Gastroesophageal sphincter (tissue), 4 donors: ENCODE measurements at regions not wholly inside any gene's neighbourhood (a gene's known extent, or its start where the extent isn't known, plus 50 kb on each side); places are given as distances from the start of the nearest gene placed in this dataset.
"Not testable (repeated sequence)": the region's sequence is repeated elsewhere in the genome, so short reads cannot be mapped to it uniquely, and the experiment has no call there.

Experiments
- ATAC-seq: fragments of 150-250 bp; one replicate; pipeline ENCODE4 v1.9.1; 2016; ENCODE audit warnings: mild to moderate bottlenecking, moderate library complexity
- H3K27ac ChIP-seq, 4 donors: fragments of 200-600 bp; sonication (generic) in 3 of 4; 1 replicate in 3 of 4; 2 replicates in 1 of 4; pipeline ENCODE4 v1.5.1; 2016 to 2019
- H3K27me3 ChIP-seq: fragments of 200-600 bp; sonication (generic); one replicate; pipeline ENCODE4 v1.5.1; 2019
- H3K36me3 ChIP-seq, 2 donors: fragments of 200-600 bp; sonication (generic); one replicate each; pipeline ENCODE4 v1.5.1; 2019; ENCODE audit warnings: control low read depth in 1 of 2
- H3K4me1 ChIP-seq, 3 donors: fragments of 200-600 bp; sonication (generic); 1 replicate in 2 of 3; 2 replicates in 1 of 3; pipeline ENCODE4 v1.5.1; 2016 to 2019; ENCODE audit warnings: control low read depth in 2 of 3
- H3K4me3 ChIP-seq, 2 donors: fragments of 200-600 bp; sonication (generic); one replicate each; pipeline ENCODE4 v1.5.1; 2019; ENCODE audit warnings: mild to moderate bottlenecking in 1 of 2, moderate library complexity in 1 of 2
- H3K9me3 ChIP-seq, 3 donors: fragments of 200-600 bp; sonication (generic); one replicate each; pipeline ENCODE4 v1.5.1; 2017 to 2019; ENCODE audit warnings: control low read depth in 2 of 3
- EP300 ChIP-seq: sonication (generic); formaldehyde crosslinking; IDR thresholded peaks from one replicate; pipeline ENCODE4 v1.6.1; 2017; ENCODE audit warnings: antibody characterized with exemption, mild to moderate bottlenecking
- POLR2A ChIP-seq, 2 donors: fragments of 450-650 bp; IDR thresholded peaks; one replicate each; pipeline ENCODE4 v1.6.1; 2017; ENCODE audit warnings: antibody characterized with exemption in 2 of 2, mild to moderate bottlenecking in 2 of 2, moderate library complexity in 1 of 2
- POLR2AphosphoS5 ChIP-seq: sonication (generic); formaldehyde crosslinking; IDR thresholded peaks from one replicate; pipeline ENCODE4 v1.6.1; 2017; ENCODE audit warnings: antibody characterized with exemption
- WGBS, 2 donors: methylation state at CpG; one replicate each; pipeline ENCODE4 v1.1.5; 2018; ENCODE audit warnings: low coverage in 1 of 2; 5-methylcytosine and 5-hydroxymethylcytosine counted together
- TF ChIP-seq, protein P1 (sequence below), 4 experiments: fragments of 200-600 bp in 2 of 4; fragments of 450-650 bp in 2 of 4; sonication (generic) in 1 of 4; IDR thresholded peaks; one replicate each; pipeline ENCODE4 v1.5.1; 2017 to 2019; ENCODE audit warnings: antibody characterized with exemption in 4 of 4, mild to moderate bottlenecking in 2 of 4, moderate library complexity in 2 of 4

- no peak overlapping the region for H3K27ac ChIP-seq
- H3K27me3 ChIP-seq: no peaks in the 10 kb centered on the region
- peaks cover 0 to 2% (median 0%) of the 10 kb centered on the region in 3 donors for H3K9me3 ChIP-seq
- H3K36me3 ChIP-seq: no peaks in the 10 kb centered on the region
- 0% methylated on average over 1 of the region's 1 CpG for WGBS, 2 donors
- no peak for TF ChIP-seq POLR2AphosphoS5
- TF ChIP-seq, protein P1, sequence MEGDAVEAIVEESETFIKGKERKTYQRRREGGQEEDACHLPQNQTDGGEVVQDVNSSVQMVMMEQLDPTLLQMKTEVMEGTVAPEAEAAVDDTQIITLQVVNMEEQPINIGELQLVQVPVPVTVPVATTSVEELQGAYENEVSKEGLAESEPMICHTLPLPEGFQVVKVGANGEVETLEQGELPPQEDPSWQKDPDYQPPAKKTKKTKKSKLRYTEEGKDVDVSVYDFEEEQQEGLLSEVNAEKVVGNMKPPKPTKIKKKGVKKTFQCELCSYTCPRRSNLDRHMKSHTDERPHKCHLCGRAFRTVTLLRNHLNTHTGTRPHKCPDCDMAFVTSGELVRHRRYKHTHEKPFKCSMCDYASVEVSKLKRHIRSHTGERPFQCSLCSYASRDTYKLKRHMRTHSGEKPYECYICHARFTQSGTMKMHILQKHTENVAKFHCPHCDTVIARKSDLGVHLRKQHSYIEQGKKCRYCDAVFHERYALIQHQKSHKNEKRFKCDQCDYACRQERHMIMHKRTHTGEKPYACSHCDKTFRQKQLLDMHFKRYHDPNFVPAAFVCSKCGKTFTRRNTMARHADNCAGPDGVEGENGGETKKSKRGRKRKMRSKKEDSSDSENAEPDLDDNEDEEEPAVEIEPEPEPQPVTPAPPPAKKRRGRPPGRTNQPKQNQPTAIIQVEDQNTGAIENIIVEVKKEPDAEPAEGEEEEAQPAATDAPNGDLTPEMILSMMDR (IDR thresholded peaks at IDR 0.05): peak in 1 of 4 experiments; percentile 19
- H3K4me3 ChIP-seq: no peak overlapping the region
- H3K4me1 ChIP-seq: no peaks in the 10 kb centered on the region
- no peak for ATAC-seq
These were observed 351.2 kb downstream of the RAP2B start for GRCh38 chr3:153513236-153513635.

DNA sequence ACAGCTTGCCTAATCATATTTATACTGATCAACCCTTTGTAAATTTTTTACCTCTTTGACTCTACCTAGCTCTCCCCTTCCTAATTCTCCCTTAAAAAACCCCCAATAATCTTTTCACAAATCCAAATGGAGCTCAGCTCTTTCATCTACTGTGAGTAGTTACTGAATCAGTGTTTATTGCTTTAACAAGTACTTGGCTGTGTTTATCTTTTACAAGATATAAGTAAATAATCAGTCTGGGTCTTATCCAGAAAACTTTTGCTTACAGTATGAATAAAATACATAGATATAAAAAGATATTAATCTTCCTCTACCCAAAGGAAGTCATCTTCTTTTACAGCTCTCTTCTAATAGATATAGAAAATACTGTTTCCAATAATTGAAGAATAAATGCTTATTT is 366.4 kb downstream of the RAP2B start:
- Histone ChIP-seq H3K9me3 (peaks cover 0 to 15% (median 0%) of the 10 kb centered on the region in 3 donors), H3K27ac (no peak overlapping the region), H3K27me3 (no peaks in the 10 kb centered on the region), H3K36me3 (no peaks in the 10 kb centered on the region), H3K4me3 (no peak overlapping the region), H3K4me1 (no peaks in the 10 kb centered on the region)
- ATAC-seq: no peak
- no peak for TF ChIP-seq EP300

- 40 to 56% methylated on average over 1 of the region's 1 CpG for WGBS, 2 donors
- Histone ChIP-seq H3K36me3 (no peaks in the 10 kb centered on the region), H3K4me3 (no peak overlapping the region), H3K27ac (no peak overlapping the region), H3K9me3 (peaks cover 0 to 7% (median 0%) of the 10 kb centered on the region in 3 donors), H3K27me3 (no peaks in the 10 kb centered on the region), H3K4me1 (no peaks in the 10 kb centered on the region)
- TF ChIP-seq, protein P1 (IDR thresholded peaks at IDR 0.05): no peak
- no peak for TF ChIP-seq POLR2A (IDR thresholded peaks at IDR 0.05)
- no peak for TF ChIP-seq EP300
- TF ChIP-seq POLR2AphosphoS5: no peak
- no peak for ATAC-seq
These were observed 377.2 kb downstream of the RAP2B start for GRCh38 chr3:153539263-153539662.

GRCh38 chr3:153545471-153545870 is 383.4 kb downstream of the RAP2B start:
- no peaks in the 10 kb centered on the region for H3K36me3 ChIP-seq
- no peak overlapping the region for H3K4me3 ChIP-seq
- H3K27ac ChIP-seq: no peak overlapping the region
- no peaks in the 10 kb centered on the region for H3K9me3 ChIP-seq
- ATAC-seq: no peak
- TF ChIP-seq EP300 (no peak), POLR2A (IDR thresholded peaks at IDR 0.05) (no peak), POLR2AphosphoS5 (no peak)
- 55 to 63% methylated on average over 3 of the region's 3 CpGs for WGBS, 2 donors
- H3K4me1 ChIP-seq: no peaks in the 10 kb centered on the region
- H3K27me3 ChIP-seq: no peaks in the 10 kb centered on the region

GRCh38 chr3:153547970-153548369 is 385.9 kb downstream of the RAP2B start:
- Histone ChIP-seq H3K4me1 (no peaks in the 10 kb centered on the region), H3K4me3 (no peak overlapping the region), H3K27me3 (no peaks in the 10 kb centered on the region), H3K27ac (no peak overlapping the region), H3K9me3 (no peaks in the 10 kb centered on the region), H3K36me3 (no peaks in the 10 kb centered on the region)
- TF ChIP-seq EP300: no peak
- TF ChIP-seq POLR2AphosphoS5: no peak
- ATAC-seq: no peak
- WGBS, 2 donors: 82 to 89% methylated on average over 1 of the region's 1 CpG

DNA sequence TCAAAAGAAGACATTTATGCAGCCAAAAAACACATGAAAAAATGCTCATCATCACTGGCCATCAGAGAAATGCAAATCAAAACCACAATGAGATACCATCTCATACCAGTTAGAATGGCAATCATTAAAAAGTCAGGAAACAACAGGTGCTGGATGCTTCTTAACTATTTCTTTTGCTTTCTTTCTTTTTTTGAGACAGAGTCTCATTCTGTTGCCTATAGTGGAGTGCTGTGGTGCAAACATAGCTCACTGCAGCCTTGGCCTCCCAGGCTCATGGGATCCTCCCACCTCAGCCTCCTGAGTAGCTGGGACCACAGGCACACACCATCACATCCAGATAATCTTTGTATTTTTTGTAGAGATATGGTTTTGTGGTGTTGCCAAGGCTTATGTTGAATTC is 387.7 kb downstream of the RAP2B start:
- not testable (repeated sequence) for H3K27ac ChIP-seq, H3K4me1 ChIP-seq, H3K27me3 ChIP-seq, H3K9me3 ChIP-seq, H3K36me3 ChIP-seq, ATAC-seq, H3K4me3 ChIP-seq

GRCh38 chr3:153551536-153552285 is 389.7 kb downstream of the RAP2B start:
- Histone ChIP-seq H3K36me3 (no peaks in the 10 kb centered on the region), H3K27ac (no peak overlapping the region), H3K9me3 (no peaks in the 10 kb centered on the region), H3K4me3 (no peak overlapping the region), H3K27me3 (no peaks in the 10 kb centered on the region), H3K4me1 (no peaks in the 10 kb centered on the region)
- 51 to 79% methylated on average over 4 of the region's 4 CpGs for WGBS, 2 donors
- no peak for ATAC-seq
- TF ChIP-seq EP300 (no peak), POLR2AphosphoS5 (no peak), POLR2A (IDR thresholded peaks at IDR 0.05) (no peak)
- TF ChIP-seq, protein P1 (IDR thresholded peaks at IDR 0.05): no peak
